OCI-LY7 (cell line): ENCODE measurements at regions not wholly inside any gene's neighbourhood (a gene's known extent, or its start where the extent isn't known, plus 50 kb on each side); places are given as distances from the start of the nearest gene placed in this dataset.

Experiments used
- BruUV-seq: library from RNA; stranded (reverse); fragments of 400-500 nt; replicated peaks from 2 replicates; lab custom pipeline; 2021; lab: Mats Ljungman, UMichigan
- CTCF ChIA-PET: fragments of 300-600 bp; sonication (Branson Sonifier 250); formaldehyde crosslinking; loops from one replicate; lab custom pipeline; 2022; ENCODE audit warnings: antibody characterized with exemption; ENCODE audit not compliant: unreplicated experiment; lab: Charles Lee
- POLR2A ChIA-PET: fragments of 300-600 bp; sonication (Branson Sonifier 250); formaldehyde crosslinking; loops from one replicate; lab custom pipeline; 2022; ENCODE audit warnings: antibody characterized with exemption; lab: Charles Lee
- DNase-seq: peaks from one replicate; pipeline ENCODE4 v3.0.0-alpha.2; 2015; ENCODE audit warnings: low spot score
- H2AFZ ChIP-seq: fragments of 200-600 bp; sonication (generic), shearing (Covaris generic); 2 replicates; pipeline ENCODE4 v1.6.1; 2014; ENCODE audit warnings: mild to moderate bottlenecking, antibody characterized with exemption, low read length, moderate library complexity
- H3K27ac ChIP-seq: fragments of 200-600 bp; sonication (generic); 2 replicates; pipeline ENCODE4 v1.5.1; 2014; ENCODE audit warnings: mixed run types, low read depth, mild to moderate bottlenecking, moderate library complexity, low read length, inconsistent platforms; ENCODE audit not compliant: poor library complexity, severe bottlenecking
- H3K36me3 ChIP-seq: fragments of 200-600 bp; sonication (generic); 2 replicates; pipeline ENCODE4 v1.6.1; 2014; ENCODE audit warnings: mild to moderate bottlenecking, antibody characterized with exemption, low read length, moderate library complexity, mixed read lengths; ENCODE audit not compliant: insufficient read depth
- H3K4me1 ChIP-seq: fragments of 200-600 bp; sonication (generic); 2 replicates; pipeline ENCODE4 v1.5.1; 2014; ENCODE audit warnings: mild to moderate bottlenecking, low read length; ENCODE audit not compliant: insufficient read depth, poor library complexity, severe bottlenecking
- H3K4me2 ChIP-seq: fragments of 200-600 bp; sonication (generic); 2 replicates; pipeline ENCODE4 v1.6.1; 2014; ENCODE audit warnings: mild to moderate bottlenecking, low read length
- H3K4me3 ChIP-seq: fragments of 200-600 bp; sonication (generic); 2 replicates; pipeline ENCODE4 v1.5.1; 2014; ENCODE audit warnings: mild to moderate bottlenecking, low read depth, low read length; ENCODE audit not compliant: poor library complexity, severe bottlenecking
- H3K79me2 ChIP-seq: fragments of 200-600 bp; sonication (generic); 2 replicates; pipeline ENCODE4 v1.6.1; 2016; ENCODE audit warnings: low read depth, mild to moderate bottlenecking, low read length, moderate library complexity, mixed read lengths; ENCODE audit not compliant: insufficient read depth
- H3K9me2 ChIP-seq: fragments of 200-600 bp; sonication (generic); 2 replicates; pipeline ENCODE4 v1.6.1; 2016; ENCODE audit warnings: mild to moderate bottlenecking, low read length, mixed read lengths; ENCODE audit not compliant: insufficient read depth
- H3K9me3 ChIP-seq: fragments of 200-600 bp; sonication (generic); 2 replicates; pipeline ENCODE4 v1.6.1; 2014; ENCODE audit warnings: mild to moderate bottlenecking, mixed run types, low read length, mixed read lengths
- H4K20me1 ChIP-seq: fragments of 200-600 bp; sonication (generic); 2 replicates; pipeline ENCODE4 v1.6.1; 2014; ENCODE audit warnings: mild to moderate bottlenecking, antibody characterized with exemption, low read length, moderate library complexity, mixed read lengths; ENCODE audit not compliant: insufficient read depth
- CTCF ChIP-seq: fragments of 200-600 bp; sonication (generic); conservative IDR thresholded peaks from 2 replicates; pipeline ENCODE4 v1.5.1; 2014; ENCODE audit warnings: mild to moderate bottlenecking, antibody characterized with exemption, low read length, moderate library complexity, mixed read lengths
- EZH2phosphoT487 ChIP-seq: fragments of 200-600 bp; sonication (generic); IDR thresholded peaks from 2 replicates; pipeline ENCODE4 v1.6.1; 2018; ENCODE audit warnings: low read depth, borderline replicate concordance, mild to moderate bottlenecking, mixed run types, antibody characterized with exemption, low read length, moderate library complexity, mixed read lengths
- intact Hi-C: fragments of 100-400 bp; cut with micrococcal nuclease; formaldehyde crosslinking; loops from one replicate; pipeline ENCODE4 v1.10.0; 2022; ENCODE audit not compliant: unreplicated experiment

DNA sequence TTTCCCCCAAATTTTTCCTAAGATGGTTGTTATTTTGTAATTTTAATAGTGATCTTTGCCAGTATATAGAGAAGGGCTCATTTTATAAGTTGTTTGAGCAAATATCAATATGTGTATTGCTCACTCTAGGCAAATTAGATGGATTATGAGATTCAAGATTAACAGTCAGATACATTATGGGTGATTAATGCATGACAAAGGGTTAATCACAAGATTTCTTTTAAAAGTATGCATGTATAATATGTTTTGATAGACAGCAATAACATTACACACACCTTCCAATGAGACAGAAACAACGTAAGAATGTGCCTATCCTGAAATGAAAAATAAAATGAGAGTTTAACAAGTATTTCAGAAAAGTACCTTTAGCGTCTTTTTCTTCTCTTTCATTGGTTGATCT, 547.6 kb upstream of the AGTR1 start:
- H3K9me2 ChIP-seq, result no peaks in the 10 kb centered on the region
- CTCF ChIA-PET, result no interaction called here
- DNase-seq, result no peak
- no peaks in the 10 kb centered on the region; the same call in 1 of the 2 replicates for H4K20me1 ChIP-seq
- BruUV-seq, result no TSS peak
- POLR2A ChIA-PET, result interaction anchor here (1.3 kb wide), 1 partner anchor 52 kb away, joined by 3 read pairs; no protein-coding TSS in a partner anchor
- H3K4me2 ChIP-seq, result no peak overlapping the region
- H3K4me1 ChIP-seq, result no peaks in the 10 kb centered on the region
- no peak overlapping the region for H3K4me3 ChIP-seq
- H2AFZ ChIP-seq, result no peak overlapping the region
- H3K9me3 ChIP-seq, result no peaks in the 10 kb centered on the region
- no peak overlapping the region for H3K27ac ChIP-seq
- TF ChIP-seq CTCF (no peak), EZH2phosphoT487 (no peak)
- intact Hi-C loops, result no loop called here
- no peaks in the 10 kb centered on the region for H3K36me3 ChIP-seq
- H3K79me2 ChIP-seq, result no peaks in the 10 kb centered on the region

- ChIA-PET CTCF (no interaction called here), POLR2A (no interaction called here)
- Histone ChIP-seq H3K79me2 (no peaks in the 10 kb centered on the region), H3K9me3 (no peaks in the 10 kb centered on the region), H4K20me1 (no peaks in the 10 kb centered on the region), H3K4me2 (no peak overlapping the region), H3K9me2 (no peaks in the 10 kb centered on the region), H3K36me3 (no peaks in the 10 kb centered on the region), H3K4me3 (no peak overlapping the region), H3K27ac (no peak overlapping the region), H2AFZ (no peak overlapping the region), H3K4me1 (no peaks in the 10 kb centered on the region)
- no peak for DNase-seq
- intact Hi-C loops, result no loop called here
- TF ChIP-seq CTCF, result no peak
- TF ChIP-seq EZH2phosphoT487, result no peak
- BruUV-seq, result no TSS peak
Measured at GRCh38 chr3:148158210-148158609, 539.5 kb upstream of the AGTR1 start.

- H3K36me3 ChIP-seq, result no peaks in the 10 kb centered on the region
- no peak overlapping the region for H2AFZ ChIP-seq
- no TSS peak for BruUV-seq
- ChIA-PET POLR2A (no interaction called here), CTCF (no interaction called here)
- no peaks in the 10 kb centered on the region for H4K20me1 ChIP-seq
- H3K4me1 ChIP-seq, result no peaks in the 10 kb centered on the region
- H3K27ac ChIP-seq, result no peak overlapping the region
- intact Hi-C loops, result no loop called here
- no peaks in the 10 kb centered on the region for H3K9me3 ChIP-seq
- DNase-seq, result no peak
- no peak for TF ChIP-seq EZH2phosphoT487
- TF ChIP-seq CTCF, result no peak
- no peak overlapping the region for H3K4me2 ChIP-seq
- no peaks in the 10 kb centered on the region for H3K9me2 ChIP-seq
- H3K4me3 ChIP-seq, result no peak overlapping the region
- H3K79me2 ChIP-seq, result no peaks in the 10 kb centered on the region
Measured at GRCh38 chr3:148162132-148162531, 535.6 kb upstream of the AGTR1 start.
